ENCODE measurements at regions not wholly inside any gene's neighbourhood (a gene's known extent, or its start where the extent isn't known, plus 50 kb on each side); places are given as distances from the start of the nearest gene placed in this dataset.

DNA sequence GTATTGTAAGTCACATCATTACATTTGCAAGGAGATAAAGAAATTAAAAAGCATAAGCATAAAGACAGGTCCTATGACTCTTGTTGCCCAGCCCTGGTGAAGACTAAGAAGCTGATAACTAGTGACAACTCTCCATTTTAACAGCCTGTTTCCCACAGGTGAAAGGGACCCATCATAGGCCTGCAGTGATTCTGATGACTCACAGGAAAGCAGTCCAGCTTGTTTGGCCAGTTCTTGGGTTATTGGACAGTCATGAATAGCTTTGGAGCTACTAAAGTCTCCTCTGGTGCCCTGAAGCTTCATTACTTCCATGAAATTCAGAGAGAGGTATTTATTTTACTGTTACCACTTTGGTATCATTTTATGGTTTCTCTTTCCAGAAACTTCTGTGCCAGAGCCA, 55.5 kb upstream of the DYRK2 start:
- TF ChIP-seq, protein P1, sequence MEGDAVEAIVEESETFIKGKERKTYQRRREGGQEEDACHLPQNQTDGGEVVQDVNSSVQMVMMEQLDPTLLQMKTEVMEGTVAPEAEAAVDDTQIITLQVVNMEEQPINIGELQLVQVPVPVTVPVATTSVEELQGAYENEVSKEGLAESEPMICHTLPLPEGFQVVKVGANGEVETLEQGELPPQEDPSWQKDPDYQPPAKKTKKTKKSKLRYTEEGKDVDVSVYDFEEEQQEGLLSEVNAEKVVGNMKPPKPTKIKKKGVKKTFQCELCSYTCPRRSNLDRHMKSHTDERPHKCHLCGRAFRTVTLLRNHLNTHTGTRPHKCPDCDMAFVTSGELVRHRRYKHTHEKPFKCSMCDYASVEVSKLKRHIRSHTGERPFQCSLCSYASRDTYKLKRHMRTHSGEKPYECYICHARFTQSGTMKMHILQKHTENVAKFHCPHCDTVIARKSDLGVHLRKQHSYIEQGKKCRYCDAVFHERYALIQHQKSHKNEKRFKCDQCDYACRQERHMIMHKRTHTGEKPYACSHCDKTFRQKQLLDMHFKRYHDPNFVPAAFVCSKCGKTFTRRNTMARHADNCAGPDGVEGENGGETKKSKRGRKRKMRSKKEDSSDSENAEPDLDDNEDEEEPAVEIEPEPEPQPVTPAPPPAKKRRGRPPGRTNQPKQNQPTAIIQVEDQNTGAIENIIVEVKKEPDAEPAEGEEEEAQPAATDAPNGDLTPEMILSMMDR (conservative IDR thresholded peaks at IDR 0.05): no peak
- TF ChIP-seq EZH2 (IDR thresholded peaks at IDR 0.05; ENCODE audit: low read depth): no peak
